AG04449 (cell line): ENCODE measurements at regions not wholly inside any gene's neighbourhood (a gene's known extent, or its start where the extent isn't known, plus 50 kb on each side); places are given as distances from the start of the nearest gene placed in this dataset.

Experiments
- CTCF ChIA-PET: fragments of 350-600 bp; formaldehyde crosslinking; extraction: SDS; loops from one replicate; lab custom pipeline; 2021; ENCODE audit warnings: antibody characterized with exemption; lab: Yijun Ruan, JAX
- POLR2A ChIA-PET: fragments of 400-600, 350-600 bp; formaldehyde crosslinking; extraction: SDS; loops from one replicate; lab custom pipeline; 2020; ENCODE audit warnings: antibody characterized with exemption, inconsistent platforms; lab: Yijun Ruan, JAX
- DNase-seq: peaks from one replicate; pipeline ENCODE4 v3.0.0-alpha.2; 2010; ENCODE audit warnings: low read depth, low spot score
- H3K4me3 ChIP-seq: 2 replicates; pipeline ENCODE4 v1.5.1; 2011; ENCODE audit warnings: low read depth, mild to moderate bottlenecking, control low read depth, low read length
- CTCF ChIP-seq: IDR thresholded peaks from one replicate; pipeline ENCODE4 v1.5.1; 2011; ENCODE audit warnings: mild to moderate bottlenecking, moderate library complexity, low read length, control low read depth, inconsistent platforms; ENCODE audit not compliant: insufficient read depth; ENCODE audit errors: missing control alignments

- ChIA-PET POLR2A (no interaction called here), CTCF (no interaction called here)
- no peak overlapping the region for H3K4me3 ChIP-seq
- no peak for TF ChIP-seq CTCF
- no peak for DNase-seq
These were observed 1303.2 kb upstream of the CELF4 start for GRCh38 chr18:38868757-38869156.

- no peak for DNase-seq
- TF ChIP-seq CTCF = no peak
- no peak overlapping the region for H3K4me3 ChIP-seq
- ChIA-PET POLR2A (no interaction called here), CTCF (no interaction called here)
These were observed 1302.1 kb upstream of the CELF4 start for GRCh38 chr18:38867680-38868079.

- DNase-seq = no peak
- H3K4me3 ChIP-seq = no peak overlapping the region
- TF ChIP-seq CTCF = no peak
- ChIA-PET CTCF (no interaction called here), POLR2A (no interaction called here)
These were observed 1285.9 kb upstream of the CELF4 start for GRCh38 chr18:38851526-38851925.

GRCh38 chr18:38847326-38847725 is 1281.7 kb upstream of the CELF4 start:
- POLR2A ChIA-PET = no interaction called here
- CTCF ChIA-PET = no interaction called here
- no peak overlapping the region for H3K4me3 ChIP-seq

GRCh38 chr18:38843291-38843690 is 1277.7 kb upstream of the CELF4 start:
- H3K4me3 ChIP-seq = no peak overlapping the region
- ChIA-PET POLR2A (no interaction called here), CTCF (no interaction called here)
- no peak for DNase-seq
- TF ChIP-seq CTCF = no peak

More at GRCh38 chr18:38847326-38847725, 1281.7 kb upstream of the CELF4 start:
- no peak for DNase-seq
- TF ChIP-seq CTCF = no peak

GRCh38 chr18:38826247-38826646 is 1260.6 kb upstream of the CELF4 start:
- TF ChIP-seq CTCF = no peak
- no peak for DNase-seq
- H3K4me3 ChIP-seq = no peak overlapping the region
- CTCF ChIA-PET = no interaction called here
- POLR2A ChIA-PET = no interaction called here
